ENCODE measurements at regions not wholly inside any gene's neighbourhood (a gene's known extent, or its start where the extent isn't known, plus 50 kb on each side); places are given as distances from the start of the nearest gene placed in this dataset.

- no peak for TF ChIP-seq CTCF (IDR thresholded peaks at IDR 0.05; ENCODE audit: borderline replicate concordance, insufficient read depth, low read depth, low read length)
- no peak overlapping the region for H3K4me3 ChIP-seq (ENCODE audit: low read depth, low read length)
These were observed 55.0 kb upstream of the LRFN2 start for GRCh38 chr6:40642190-40642589.

- no peak overlapping the region for H3K4me3 ChIP-seq (ENCODE audit: low read depth, low read length)
- TF ChIP-seq CTCF (IDR thresholded peaks at IDR 0.05; ENCODE audit: borderline replicate concordance, insufficient read depth, low read depth, low read length): no peak
These were observed 53.5 kb upstream of the LRFN2 start for GRCh38 chr6:40640599-40641227.

Measured in GM12875 (cell line).